ENCODE measurements at regions not wholly inside any gene's neighbourhood (a gene's known extent, or its start where the extent isn't known, plus 50 kb on each side); places are given as distances from the start of the nearest gene placed in this dataset.

DNA sequence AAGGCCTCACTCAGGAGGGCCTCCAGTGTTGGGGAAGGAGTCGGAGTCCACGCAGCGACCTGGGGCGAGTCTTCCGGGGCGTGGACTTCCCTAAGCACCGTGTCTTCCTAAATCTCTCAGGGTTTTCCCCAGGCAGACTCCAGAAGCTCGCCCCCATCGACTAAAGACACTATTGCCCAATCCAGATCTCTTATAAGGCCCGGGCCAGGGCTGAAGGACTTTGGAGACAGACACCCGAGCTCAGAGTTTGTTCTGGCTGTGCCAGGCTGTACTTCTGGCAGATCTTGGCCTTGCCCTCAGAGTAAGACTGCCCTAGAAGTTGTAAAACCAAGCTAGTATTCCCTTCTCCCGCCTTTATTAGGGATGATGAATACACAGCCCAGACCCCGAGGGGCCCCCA lies 191.4 kb downstream of the BUD13 start:
- FAIRE-seq = no peak
- no peak overlapping the region for H3K9ac ChIP-seq (ENCODE audit: low read length in 3 of 3)
- H3K27ac ChIP-seq (ENCODE audit: low read depth in 2 of 2, low read length in 2 of 2) = no peak overlapping the region
- intact Hi-C loops (cut with DNase I) = no loop called here
- no peaks in the 10 kb centered on the region for H3K9me3 ChIP-seq (ENCODE audit: control insufficient read depth in 2 of 3, insufficient read depth in 1 of 3, low read length in 3 of 3)
- DNase-seq = no peak
- H3K36me3 ChIP-seq (ENCODE audit: control insufficient read depth in 2 of 3, insufficient read depth in 3 of 3, low read length in 3 of 3) = no peaks in the 10 kb centered on the region
- TF ChIP-seq, protein P1, sequence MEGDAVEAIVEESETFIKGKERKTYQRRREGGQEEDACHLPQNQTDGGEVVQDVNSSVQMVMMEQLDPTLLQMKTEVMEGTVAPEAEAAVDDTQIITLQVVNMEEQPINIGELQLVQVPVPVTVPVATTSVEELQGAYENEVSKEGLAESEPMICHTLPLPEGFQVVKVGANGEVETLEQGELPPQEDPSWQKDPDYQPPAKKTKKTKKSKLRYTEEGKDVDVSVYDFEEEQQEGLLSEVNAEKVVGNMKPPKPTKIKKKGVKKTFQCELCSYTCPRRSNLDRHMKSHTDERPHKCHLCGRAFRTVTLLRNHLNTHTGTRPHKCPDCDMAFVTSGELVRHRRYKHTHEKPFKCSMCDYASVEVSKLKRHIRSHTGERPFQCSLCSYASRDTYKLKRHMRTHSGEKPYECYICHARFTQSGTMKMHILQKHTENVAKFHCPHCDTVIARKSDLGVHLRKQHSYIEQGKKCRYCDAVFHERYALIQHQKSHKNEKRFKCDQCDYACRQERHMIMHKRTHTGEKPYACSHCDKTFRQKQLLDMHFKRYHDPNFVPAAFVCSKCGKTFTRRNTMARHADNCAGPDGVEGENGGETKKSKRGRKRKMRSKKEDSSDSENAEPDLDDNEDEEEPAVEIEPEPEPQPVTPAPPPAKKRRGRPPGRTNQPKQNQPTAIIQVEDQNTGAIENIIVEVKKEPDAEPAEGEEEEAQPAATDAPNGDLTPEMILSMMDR (IDR thresholded peaks at IDR 0.05; ENCODE audit: borderline replicate concordance, extremely low read depth, insufficient read depth) = no peak
- H3K4me3 ChIP-seq (ENCODE audit: low read length in 3 of 3) = no peak overlapping the region
- no peaks in the 10 kb centered on the region for H3K4me1 ChIP-seq (ENCODE audit: control insufficient read depth in 2 of 3, insufficient read depth in 2 of 3, low read depth in 1 of 3, low read length in 3 of 3)
- peaks cover 11% of the 10 kb centered on the region for H3K27me3 ChIP-seq (ENCODE audit: control insufficient read depth, insufficient read depth, low read length)

- no peaks in the 10 kb centered on the region for H3K4me1 ChIP-seq (ENCODE audit: control insufficient read depth in 2 of 3, insufficient read depth in 2 of 3, low read depth in 1 of 3, low read length in 3 of 3)
- no peak overlapping the region for H3K4me3 ChIP-seq (ENCODE audit: low read length in 3 of 3)
- H3K36me3 ChIP-seq (ENCODE audit: control insufficient read depth in 2 of 3, insufficient read depth in 3 of 3, low read length in 3 of 3) = no peaks in the 10 kb centered on the region
- intact Hi-C loops (cut with DNase I) = no loop called here
- FAIRE-seq = no peak
- no peak overlapping the region for H3K9ac ChIP-seq (ENCODE audit: low read length in 3 of 3)
- H3K27ac ChIP-seq (ENCODE audit: low read depth in 2 of 2, low read length in 2 of 2) = no peak overlapping the region
- H3K9me3 ChIP-seq (ENCODE audit: control insufficient read depth in 2 of 3, insufficient read depth in 1 of 3, low read length in 3 of 3) = no peaks in the 10 kb centered on the region
- peaks cover 11% of the 10 kb centered on the region for H3K27me3 ChIP-seq (ENCODE audit: control insufficient read depth, insufficient read depth, low read length)
- DNase-seq = peak in 1 of 5 donors; percentile 36
- TF ChIP-seq, protein P1 (IDR thresholded peaks at IDR 0.05; ENCODE audit: borderline replicate concordance, extremely low read depth, insufficient read depth) = no peak
Observed at GRCh38 chr11:116580799-116581198, 192.0 kb downstream of the BUD13 start.

- H3K4me3 ChIP-seq (ENCODE audit: low read length in 3 of 3) = no peak overlapping the region
- FAIRE-seq = no peak
- intact Hi-C loops (cut with DNase I) = no loop called here
- no peaks in the 10 kb centered on the region for H3K4me1 ChIP-seq (ENCODE audit: control insufficient read depth in 2 of 3, insufficient read depth in 2 of 3, low read depth in 1 of 3, low read length in 3 of 3)
- peak; percentile 54 to 73 (median 58) for DNase-seq
- no peak overlapping the region for H3K27ac ChIP-seq (ENCODE audit: low read depth in 2 of 2, low read length in 2 of 2)
- peaks cover 11% of the 10 kb centered on the region for H3K27me3 ChIP-seq (ENCODE audit: control insufficient read depth, insufficient read depth, low read length)
- no peaks in the 10 kb centered on the region for H3K9me3 ChIP-seq (ENCODE audit: control insufficient read depth in 2 of 3, insufficient read depth in 1 of 3, low read length in 3 of 3)
- no peak overlapping the region for H3K9ac ChIP-seq (ENCODE audit: low read length in 3 of 3)
- no peaks in the 10 kb centered on the region for H3K36me3 ChIP-seq (ENCODE audit: control insufficient read depth in 2 of 3, insufficient read depth in 3 of 3, low read length in 3 of 3)
- TF ChIP-seq, protein P1 (IDR thresholded peaks at IDR 0.05; ENCODE audit: borderline replicate concordance, extremely low read depth, insufficient read depth) = no peak
Observed at GRCh38 chr11:116579857-116580727, 192.7 kb downstream of the BUD13 start.
